Liver (tissue), 3 donors: ENCODE measurements at regions not wholly inside any gene's neighbourhood (a gene's known extent, or its start where the extent isn't known, plus 50 kb on each side); places are given as distances from the start of the nearest gene placed in this dataset.

ENCODE experiments used
- EGR1 ChIP-seq, 2 donors: IDR thresholded peaks; 2 replicates each; pipeline ENCODE4 v1.6.1; 2016 to 2018; ENCODE audit warnings: antibody characterized with exemption in 2 of 2, low read depth in 2 of 2
- FOXA1 ChIP-seq: IDR thresholded peaks from 2 replicates; pipeline ENCODE4 v1.6.1; 2016; ENCODE audit warnings: antibody characterized with exemption
- GABPA ChIP-seq, 2 donors: IDR thresholded peaks in 1 of 2; conservative IDR thresholded peaks in 1 of 2; 2 replicates each; pipeline ENCODE4 v1.6.1; 2016; ENCODE audit warnings: antibody characterized with exemption in 2 of 2, mild to moderate bottlenecking in 1 of 2, moderate library complexity in 1 of 2
- HNF4A ChIP-seq, 2 donors: conservative IDR thresholded peaks; 2 replicates each; pipeline ENCODE4 v1.6.1; 2016; ENCODE audit warnings: antibody characterized with exemption in 2 of 2, mild to moderate bottlenecking in 2 of 2
- JUND ChIP-seq, 2 donors: IDR thresholded peaks; 2 replicates each; pipeline ENCODE4 v1.6.1; 2016; ENCODE audit warnings: antibody characterized with exemption in 2 of 2
- RAD21 ChIP-seq, 2 donors: IDR thresholded peaks; 2 replicates each; pipeline ENCODE4 v1.6.1; 2016; ENCODE audit warnings: antibody characterized with exemption in 2 of 2, mild to moderate bottlenecking in 2 of 2
- RXRA ChIP-seq, 2 donors: IDR thresholded peaks; 2 replicates each; pipeline ENCODE4 v1.6.1; 2017 to 2018; ENCODE audit warnings: antibody characterized with exemption in 2 of 2, mild to moderate bottlenecking in 1 of 2
- SP1 ChIP-seq: IDR thresholded peaks from 2 replicates; pipeline ENCODE4 v1.6.1; 2018; ENCODE audit warnings: antibody characterized with exemption, mild to moderate bottlenecking
- TAF1 ChIP-seq: conservative IDR thresholded peaks from 2 replicates; pipeline ENCODE4 v1.6.1; 2016; ENCODE audit warnings: antibody characterized with exemption, mild to moderate bottlenecking
- YY1 ChIP-seq: IDR thresholded peaks from 2 replicates; pipeline ENCODE4 v1.6.1; 2016; ENCODE audit warnings: antibody characterized with exemption, mild to moderate bottlenecking
- TF ChIP-seq, protein P1 (sequence below): fragments of 150-350 bp; IDR thresholded peaks from 2 replicates; pipeline ENCODE4 v1.5.1; 2017; ENCODE audit warnings: improper control_type of control experiment, low read depth, low read length; ENCODE audit not compliant: missing input control
- TF ChIP-seq, protein P2 (sequence below): IDR thresholded peaks from 2 replicates; pipeline ENCODE4 v1.6.1; 2016; ENCODE audit warnings: antibody characterized with exemption
- TF ChIP-seq, protein P3 (sequence below): IDR thresholded peaks from 2 replicates; pipeline ENCODE4 v1.6.1; 2016; ENCODE audit warnings: antibody characterized with exemption
- TF ChIP-seq, protein P4 (sequence below): IDR thresholded peaks from 2 replicates; pipeline ENCODE4 v1.6.1; 2016; ENCODE audit warnings: antibody characterized with exemption, mild to moderate bottlenecking
- donor health status: healthy.
- donor health status: healthy.

DNA sequence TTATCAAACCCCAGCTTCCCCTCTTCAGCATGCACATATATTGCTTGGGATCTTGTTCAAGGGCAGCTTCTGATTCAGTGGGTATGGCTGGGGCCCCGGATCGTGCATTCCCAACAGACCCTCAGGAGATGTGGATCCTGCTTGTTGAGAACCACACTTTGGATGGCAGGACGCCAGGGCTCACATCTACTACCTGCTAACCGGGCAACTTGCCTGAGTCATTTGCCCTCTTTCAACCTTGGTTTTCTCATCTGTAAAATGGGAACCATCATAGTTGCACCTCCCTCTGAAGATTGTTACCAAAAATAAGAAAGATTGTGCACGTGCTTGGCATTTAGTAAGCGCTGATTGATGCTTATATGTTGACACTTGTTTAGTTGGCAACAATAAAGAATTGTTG is 154.6 kb downstream of the ACKR3 start:
- TF ChIP-seq, protein P1, sequence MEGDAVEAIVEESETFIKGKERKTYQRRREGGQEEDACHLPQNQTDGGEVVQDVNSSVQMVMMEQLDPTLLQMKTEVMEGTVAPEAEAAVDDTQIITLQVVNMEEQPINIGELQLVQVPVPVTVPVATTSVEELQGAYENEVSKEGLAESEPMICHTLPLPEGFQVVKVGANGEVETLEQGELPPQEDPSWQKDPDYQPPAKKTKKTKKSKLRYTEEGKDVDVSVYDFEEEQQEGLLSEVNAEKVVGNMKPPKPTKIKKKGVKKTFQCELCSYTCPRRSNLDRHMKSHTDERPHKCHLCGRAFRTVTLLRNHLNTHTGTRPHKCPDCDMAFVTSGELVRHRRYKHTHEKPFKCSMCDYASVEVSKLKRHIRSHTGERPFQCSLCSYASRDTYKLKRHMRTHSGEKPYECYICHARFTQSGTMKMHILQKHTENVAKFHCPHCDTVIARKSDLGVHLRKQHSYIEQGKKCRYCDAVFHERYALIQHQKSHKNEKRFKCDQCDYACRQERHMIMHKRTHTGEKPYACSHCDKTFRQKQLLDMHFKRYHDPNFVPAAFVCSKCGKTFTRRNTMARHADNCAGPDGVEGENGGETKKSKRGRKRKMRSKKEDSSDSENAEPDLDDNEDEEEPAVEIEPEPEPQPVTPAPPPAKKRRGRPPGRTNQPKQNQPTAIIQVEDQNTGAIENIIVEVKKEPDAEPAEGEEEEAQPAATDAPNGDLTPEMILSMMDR = no peak
- TF ChIP-seq, protein P2, sequence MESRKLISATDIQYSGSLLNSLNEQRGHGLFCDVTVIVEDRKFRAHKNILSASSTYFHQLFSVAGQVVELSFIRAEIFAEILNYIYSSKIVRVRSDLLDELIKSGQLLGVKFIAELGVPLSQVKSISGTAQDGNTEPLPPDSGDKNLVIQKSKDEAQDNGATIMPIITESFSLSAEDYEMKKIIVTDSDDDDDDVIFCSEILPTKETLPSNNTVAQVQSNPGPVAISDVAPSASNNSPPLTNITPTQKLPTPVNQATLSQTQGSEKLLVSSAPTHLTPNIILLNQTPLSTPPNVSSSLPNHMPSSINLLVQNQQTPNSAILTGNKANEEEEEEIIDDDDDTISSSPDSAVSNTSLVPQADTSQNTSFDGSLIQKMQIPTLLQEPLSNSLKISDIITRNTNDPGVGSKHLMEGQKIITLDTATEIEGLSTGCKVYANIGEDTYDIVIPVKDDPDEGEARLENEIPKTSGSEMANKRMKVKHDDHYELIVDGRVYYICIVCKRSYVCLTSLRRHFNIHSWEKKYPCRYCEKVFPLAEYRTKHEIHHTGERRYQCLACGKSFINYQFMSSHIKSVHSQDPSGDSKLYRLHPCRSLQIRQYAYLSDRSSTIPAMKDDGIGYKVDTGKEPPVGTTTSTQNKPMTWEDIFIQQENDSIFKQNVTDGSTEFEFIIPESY = no peak
- no peak for TF ChIP-seq TAF1
- TF ChIP-seq, protein P3, sequence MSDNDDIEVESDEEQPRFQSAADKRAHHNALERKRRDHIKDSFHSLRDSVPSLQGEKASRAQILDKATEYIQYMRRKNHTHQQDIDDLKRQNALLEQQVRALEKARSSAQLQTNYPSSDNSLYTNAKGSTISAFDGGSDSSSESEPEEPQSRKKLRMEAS = no peak
- TF ChIP-seq SP1 = no peak
- TF ChIP-seq JUND (IDR thresholded peaks at IDR 0.05) = no peak
- TF ChIP-seq YY1 = no peak
- TF ChIP-seq, protein P4, sequence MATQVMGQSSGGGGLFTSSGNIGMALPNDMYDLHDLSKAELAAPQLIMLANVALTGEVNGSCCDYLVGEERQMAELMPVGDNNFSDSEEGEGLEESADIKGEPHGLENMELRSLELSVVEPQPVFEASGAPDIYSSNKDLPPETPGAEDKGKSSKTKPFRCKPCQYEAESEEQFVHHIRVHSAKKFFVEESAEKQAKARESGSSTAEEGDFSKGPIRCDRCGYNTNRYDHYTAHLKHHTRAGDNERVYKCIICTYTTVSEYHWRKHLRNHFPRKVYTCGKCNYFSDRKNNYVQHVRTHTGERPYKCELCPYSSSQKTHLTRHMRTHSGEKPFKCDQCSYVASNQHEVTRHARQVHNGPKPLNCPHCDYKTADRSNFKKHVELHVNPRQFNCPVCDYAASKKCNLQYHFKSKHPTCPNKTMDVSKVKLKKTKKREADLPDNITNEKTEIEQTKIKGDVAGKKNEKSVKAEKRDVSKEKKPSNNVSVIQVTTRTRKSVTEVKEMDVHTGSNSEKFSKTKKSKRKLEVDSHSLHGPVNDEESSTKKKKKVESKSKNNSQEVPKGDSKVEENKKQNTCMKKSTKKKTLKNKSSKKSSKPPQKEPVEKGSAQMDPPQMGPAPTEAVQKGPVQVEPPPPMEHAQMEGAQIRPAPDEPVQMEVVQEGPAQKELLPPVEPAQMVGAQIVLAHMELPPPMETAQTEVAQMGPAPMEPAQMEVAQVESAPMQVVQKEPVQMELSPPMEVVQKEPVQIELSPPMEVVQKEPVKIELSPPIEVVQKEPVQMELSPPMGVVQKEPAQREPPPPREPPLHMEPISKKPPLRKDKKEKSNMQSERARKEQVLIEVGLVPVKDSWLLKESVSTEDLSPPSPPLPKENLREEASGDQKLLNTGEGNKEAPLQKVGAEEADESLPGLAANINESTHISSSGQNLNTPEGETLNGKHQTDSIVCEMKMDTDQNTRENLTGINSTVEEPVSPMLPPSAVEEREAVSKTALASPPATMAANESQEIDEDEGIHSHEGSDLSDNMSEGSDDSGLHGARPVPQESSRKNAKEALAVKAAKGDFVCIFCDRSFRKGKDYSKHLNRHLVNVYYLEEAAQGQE = no peak
- no peak for TF ChIP-seq EGR1 (IDR thresholded peaks at IDR 0.05; ENCODE audit: low read depth in 2 of 2)
- no peak for TF ChIP-seq FOXA1
- no peak for TF ChIP-seq RAD21 (IDR thresholded peaks at IDR 0.05)
- no peak for TF ChIP-seq GABPA (IDR thresholded peaks at IDR 0.05 in 1 of 2, conservative IDR thresholded peaks at IDR 0.05 in 1 of 2)
- no peak for TF ChIP-seq RXRA (IDR thresholded peaks at IDR 0.05)
- no peak for TF ChIP-seq HNF4A (conservative IDR thresholded peaks at IDR 0.05)
